ENCODE measurements at regions not wholly inside any gene's neighbourhood (a gene's known extent, or its start where the extent isn't known, plus 50 kb on each side); places are given as distances from the start of the nearest gene placed in this dataset.
"Not testable (repeated sequence)": the region's sequence is repeated elsewhere in the genome, so short reads cannot be mapped to it uniquely, and the experiment has no call there.

DNA sequence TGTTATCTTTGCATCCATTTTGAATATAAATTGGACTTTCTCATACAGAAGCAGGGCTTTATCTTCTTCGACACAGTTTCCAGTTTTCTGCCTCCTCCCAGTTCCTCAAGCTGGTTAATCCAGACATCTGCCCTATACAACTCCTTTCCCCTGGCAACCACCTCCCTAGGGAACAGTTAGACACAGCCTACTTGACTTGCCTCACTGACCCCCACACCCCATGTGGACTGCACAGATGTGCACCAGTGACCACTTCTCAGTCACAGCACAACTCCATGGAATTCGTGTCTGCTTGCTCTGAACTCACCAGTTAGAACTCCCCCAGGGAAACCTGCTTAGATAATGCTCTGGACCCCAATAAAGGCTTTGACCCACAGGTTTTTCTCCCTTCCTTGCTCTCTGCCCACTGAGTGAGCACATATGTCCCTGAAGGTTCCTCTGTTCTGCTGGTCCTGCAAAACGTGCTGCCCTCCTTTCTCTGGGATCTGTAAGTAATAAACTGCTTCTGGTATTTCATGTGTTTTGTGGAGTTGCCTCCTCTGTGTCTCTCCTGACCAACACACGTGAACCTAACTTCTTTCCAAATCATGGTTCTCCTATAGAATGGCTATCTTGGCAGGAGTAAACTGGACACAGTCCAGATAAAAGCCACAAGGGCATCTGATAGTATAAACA, 351.2 kb downstream of the CD83 start:
- no peak for DNase-seq

GRCh38 chr6:14470101-14470500, 352.5 kb downstream of the CD83 start:
- no peak for DNase-seq

- DNase-seq: no peak
Observed at GRCh38 chr6:14470671-14471070, 353.1 kb downstream of the CD83 start.

GRCh38 chr6:14472255-14472985, 354.8 kb downstream of the CD83 start:
- no peak for DNase-seq

DNA sequence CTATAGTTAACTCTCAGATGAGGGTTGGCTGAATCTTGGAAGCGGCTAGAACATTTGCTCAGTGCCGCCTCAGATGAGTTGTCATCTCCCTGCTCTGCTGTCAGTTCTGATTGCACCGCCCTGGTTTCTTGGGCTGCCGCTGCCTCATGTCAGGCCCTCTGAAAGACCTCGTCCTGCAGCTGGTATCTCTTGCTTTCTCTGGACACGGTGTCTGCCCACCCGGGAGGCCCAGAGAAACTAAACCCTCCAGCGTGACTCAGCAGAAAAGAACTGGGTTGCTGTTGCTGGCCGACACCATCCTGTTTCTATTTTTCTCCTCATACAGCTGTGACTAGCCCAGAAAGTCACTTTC, 355.4 kb downstream of the CD83 start:
- DNase-seq: no peak

- DNase-seq: no peak
Observed at GRCh38 chr6:14474816-14475215, 357.2 kb downstream of the CD83 start.

- no peak for DNase-seq
Observed at GRCh38 chr6:14475306-14475705, 357.7 kb downstream of the CD83 start.

DNA sequence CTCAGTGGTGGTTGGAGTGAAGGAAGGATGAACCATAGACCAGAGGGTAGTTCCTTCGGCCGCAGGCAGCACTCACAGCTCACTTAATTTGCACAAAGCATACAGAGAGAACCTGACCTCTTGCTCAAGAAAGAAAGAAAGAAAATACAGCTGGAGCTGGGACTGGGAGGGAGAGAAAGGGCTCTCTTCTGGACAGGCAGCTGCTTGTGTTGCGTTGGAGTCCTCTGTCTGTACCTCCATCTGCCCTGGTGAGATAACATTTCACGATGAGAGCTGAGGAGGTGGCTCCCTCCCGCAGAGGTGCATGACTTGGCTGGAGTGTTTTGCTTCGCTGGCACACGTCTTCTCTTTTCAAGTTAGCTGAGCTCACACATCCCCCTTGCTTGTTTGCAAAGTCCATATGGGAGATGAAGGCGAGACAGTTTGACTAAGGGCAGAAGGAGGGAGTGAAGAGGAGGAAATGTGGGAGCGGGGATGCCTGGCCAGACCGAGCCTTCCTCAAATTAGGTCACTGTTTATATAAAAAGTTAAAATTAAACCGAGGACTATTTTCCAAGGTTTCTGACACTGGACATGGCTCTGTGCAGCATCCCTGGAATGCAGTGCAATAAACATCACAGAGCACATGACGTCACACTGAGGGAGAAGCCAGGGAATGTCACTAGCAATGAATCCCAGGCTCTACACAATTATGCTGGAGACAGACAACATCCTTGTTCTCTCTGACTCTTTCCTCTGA, 359.4 kb downstream of the CD83 start:
- DNase-seq: no peak

DNA sequence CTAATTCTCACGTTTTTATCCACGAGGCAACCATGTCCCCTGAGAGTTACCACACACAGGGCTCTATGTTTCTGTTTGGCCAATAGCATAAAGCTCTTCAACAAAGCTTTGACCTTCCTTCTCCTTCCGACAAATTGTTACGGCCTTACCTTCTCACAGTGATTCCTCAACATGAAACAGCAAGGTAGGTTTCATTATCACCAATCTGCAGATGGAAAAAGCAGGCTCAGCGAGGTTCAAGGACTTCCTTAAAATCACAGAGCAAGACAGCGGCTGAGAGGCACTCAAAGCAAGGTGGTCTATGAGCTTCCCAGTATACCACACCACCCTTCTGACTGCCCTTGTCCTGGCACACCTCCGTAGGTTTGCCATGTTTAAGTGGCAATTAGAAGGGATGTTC, 360.0 kb downstream of the CD83 start:
- no peak for DNase-seq

DNA sequence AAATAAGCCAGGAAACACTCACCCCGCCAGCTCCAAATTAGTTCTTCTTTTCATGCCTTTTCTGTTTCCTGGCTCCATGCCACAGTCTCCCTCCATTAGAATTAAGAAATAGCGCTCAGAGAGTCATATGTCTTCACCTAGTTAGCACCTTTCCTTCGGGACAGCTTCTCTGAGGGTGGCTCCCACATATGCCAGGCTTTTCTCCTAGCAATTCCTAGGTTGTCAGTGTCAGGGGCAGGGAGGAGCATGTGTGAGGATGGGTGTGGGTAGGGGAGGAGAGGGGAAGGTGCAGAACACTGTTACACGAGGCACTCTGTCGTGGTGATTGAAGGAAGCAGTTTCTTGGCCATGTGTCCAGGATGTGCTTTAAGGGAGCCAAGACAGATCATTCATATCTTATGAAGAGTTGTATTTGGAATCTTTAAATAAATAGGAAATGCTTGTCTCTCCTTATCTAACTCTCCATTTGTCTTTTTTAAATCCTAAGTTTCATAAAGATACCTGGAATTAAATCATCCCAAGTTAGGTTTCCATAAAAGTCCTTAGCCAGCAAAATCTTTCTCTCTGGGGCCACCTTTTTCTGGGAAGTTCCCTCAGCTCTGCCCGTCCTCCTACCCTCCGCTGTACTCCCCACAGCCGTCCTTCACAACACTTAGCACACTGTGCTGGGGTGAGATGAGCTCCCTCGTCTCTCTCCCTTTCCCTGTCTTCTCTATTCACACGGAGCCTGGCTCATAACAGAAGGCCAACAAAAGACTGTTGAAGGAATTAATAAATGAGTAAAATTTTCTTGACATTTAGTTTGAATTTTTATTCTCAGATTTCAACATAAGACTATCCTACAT, 361.0 kb downstream of the CD83 start:
- DNase-seq: no peak

- not testable (repeated sequence) for DNase-seq
Observed at GRCh38 chr6:14481946-14482345, 364.4 kb downstream of the CD83 start.

DNA sequence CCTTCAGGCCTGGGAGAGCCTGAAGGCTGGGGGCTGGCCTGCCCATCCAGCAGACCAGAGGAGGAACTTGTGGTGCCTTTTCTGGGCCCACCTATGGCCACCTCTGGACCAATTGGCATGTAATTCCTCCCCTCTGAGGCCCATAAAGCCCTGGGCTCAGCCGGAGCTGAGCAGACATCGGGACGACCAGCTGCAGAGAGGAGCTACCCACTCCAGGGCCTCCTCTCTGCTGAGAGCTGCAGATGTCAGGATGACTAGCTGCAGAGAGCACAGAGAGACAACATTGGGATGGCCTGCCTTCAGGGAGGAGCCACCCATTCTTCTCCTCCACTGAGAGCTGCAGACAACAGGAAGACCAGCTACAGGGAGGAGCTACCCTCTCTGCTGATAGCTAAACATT, 370.1 kb downstream of the CD83 start:
- DNase-seq: no peak

DNA sequence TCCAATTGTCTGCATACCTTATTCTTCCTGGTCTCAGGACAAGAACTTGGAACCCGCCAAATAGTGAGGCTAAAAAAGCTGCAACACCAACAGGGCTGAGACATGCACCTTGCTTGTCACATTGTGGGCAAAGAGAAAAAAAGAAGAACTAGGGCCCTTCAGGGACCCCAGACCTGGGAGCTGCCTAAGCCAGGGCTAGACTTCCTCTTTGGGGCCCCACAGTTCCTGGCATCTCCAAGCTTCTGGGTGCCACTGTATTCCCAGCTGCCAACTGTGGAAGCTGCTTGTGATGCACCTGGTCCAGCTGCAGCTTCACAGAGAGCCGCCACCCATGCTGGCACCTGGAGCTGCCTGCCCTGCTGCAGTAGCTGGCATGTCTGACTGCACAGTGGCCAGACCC, 370.6 kb downstream of the CD83 start:
- no peak for DNase-seq

- no peak for DNase-seq
Observed at GRCh38 chr6:14489445-14489844, 371.9 kb downstream of the CD83 start.

DNA sequence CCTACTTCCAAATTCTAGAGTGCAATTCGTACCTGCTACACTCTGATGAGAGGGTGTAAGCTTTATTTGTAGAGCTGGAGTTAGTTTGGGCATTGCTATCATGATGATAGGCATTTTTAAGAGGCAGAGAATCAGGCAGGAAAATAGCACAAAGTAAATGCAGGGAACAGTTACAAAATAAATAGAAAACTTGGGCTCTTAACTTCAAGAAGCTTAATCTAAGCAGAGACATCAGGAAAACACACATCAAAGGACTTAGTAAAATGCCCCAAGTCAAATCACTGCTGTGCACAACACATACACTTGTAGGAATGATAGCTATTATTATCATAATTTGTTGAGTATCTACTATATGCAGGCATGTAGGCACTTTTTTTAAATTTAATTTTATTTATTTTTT, 381.2 kb downstream of the CD83 start:
- no peak for DNase-seq

DNA sequence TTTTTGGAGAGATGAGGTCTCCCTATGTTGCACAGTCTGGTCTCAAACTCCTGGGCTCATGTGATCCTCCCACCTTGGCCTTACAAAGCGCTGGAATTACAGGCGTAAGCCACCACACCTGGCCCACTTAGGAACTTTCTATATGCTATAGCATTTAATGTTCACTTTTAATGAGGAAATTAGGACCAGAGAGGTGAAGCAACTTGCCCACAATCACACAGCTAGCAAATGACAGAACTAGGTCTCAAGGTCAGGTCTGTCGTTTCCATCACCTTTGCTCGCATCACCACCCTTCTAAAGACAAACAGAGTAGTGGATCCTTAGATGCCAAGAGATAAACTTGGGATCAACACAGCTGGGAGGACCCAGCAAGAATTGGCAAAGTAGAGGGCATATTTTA, 381.7 kb downstream of the CD83 start:
- DNase-seq: no peak

DNA sequence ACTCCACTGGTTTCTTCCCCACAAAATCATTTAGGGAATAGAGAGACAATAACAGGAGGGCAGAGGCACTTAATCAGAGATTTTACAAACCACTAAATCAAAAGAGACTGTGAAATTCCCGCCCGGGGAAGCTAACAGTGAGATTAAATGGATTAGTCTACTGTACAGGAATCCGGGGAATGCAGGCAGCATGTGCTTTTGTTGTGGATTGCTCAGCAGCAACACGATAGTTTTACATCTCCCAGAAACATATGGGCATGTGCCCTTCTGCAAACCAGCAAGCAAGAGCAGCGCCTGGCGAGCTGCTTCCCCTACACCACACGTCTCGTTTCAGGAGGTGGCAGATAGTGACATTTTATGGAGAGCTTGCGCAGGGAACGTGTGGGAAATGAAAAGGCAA, 382.3 kb downstream of the CD83 start:
- no peak for DNase-seq

DNA sequence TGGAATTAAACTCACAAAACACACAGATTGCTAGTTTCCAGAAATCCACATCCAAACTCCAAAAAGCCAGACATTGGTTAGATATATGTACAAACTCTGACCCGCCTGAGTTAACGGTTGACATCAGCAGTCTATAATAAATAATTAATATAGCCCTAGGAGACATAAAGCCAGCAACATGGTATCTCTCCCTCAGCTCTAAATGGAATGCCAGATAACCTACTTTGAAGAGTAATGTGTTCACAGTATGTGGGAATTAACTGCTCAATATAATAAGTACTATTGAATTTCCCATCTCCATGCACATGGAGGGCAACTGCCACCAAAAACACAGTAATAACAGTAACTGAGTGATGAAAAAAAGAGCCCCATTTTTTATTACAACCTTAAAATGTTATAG, 383.2 kb downstream of the CD83 start:
- no peak for DNase-seq

DNA sequence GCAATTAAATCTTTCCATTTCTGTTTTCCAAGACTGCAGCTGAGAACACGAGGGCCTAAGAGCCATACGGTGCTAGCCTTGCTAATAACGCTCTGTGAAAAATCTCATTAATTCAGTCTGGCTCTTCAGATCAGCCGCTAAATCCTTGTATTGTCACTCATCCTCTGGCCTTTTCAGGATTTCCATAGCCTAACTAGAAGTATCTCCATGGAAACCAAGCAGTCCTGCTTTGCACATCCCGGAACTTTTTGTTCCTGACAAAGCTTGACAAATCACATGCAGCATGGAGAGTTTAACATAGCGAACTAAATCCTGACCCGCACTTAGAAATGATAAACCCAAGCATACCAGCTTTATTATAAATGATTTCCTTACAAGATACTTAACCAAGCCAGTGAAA, 383.7 kb downstream of the CD83 start:
- no peak for DNase-seq

- no peak for DNase-seq
Observed at GRCh38 chr6:14501914-14502313, 384.3 kb downstream of the CD83 start.

DNA sequence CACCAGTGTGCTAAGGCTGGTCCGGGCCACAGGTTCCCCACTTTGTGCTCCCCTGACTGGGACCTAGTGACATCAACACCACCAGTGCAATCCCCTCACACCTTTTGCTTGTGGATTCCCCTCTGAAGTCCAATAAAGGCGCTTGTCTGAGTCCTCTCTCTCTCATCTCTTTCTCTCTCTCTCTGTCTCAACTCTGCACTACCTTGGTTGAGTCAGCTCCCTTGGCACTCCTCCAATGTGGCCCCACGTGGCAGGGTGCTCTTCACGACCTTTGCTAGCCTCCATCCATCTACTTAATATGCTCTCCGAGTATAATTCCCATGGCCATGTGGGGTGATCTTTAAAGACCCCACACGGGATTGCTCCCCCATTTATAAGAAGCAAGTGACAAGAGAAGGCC, 385.0 kb downstream of the CD83 start:
- DNase-seq: peak in 1 of 2 experiments; percentile 35

GRCh38 chr6:14505401-14505800, 387.8 kb downstream of the CD83 start:
- DNase-seq: no peak

DNA sequence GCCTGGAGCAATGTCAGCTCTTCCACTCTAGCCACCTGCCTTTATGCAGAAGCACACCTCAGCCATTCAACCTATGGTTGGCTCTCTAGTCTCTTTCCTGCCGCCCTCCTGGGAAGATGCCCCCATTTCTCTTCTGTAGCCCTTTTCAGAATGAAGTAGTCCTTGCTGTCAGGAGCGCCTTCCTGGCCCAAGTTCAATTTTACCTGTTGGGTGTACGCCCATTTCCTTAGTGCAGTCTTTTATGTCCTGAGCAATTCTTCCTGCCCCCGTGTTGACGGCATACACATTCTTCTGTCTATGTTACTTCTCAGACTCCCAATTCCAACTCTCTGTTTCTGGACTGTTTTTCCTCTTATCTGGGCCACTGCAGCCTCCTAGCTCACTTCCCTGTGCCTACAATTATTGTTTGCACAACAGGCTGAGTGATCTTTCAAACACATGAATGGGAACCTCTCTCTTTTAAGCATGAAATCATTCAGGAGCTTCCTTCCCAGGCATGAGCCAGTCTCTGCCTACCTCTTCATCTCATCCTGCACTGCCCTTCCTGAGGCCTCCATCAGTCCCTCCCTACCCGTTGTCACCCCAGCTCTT, 389.2 kb downstream of the CD83 start:
- no peak for DNase-seq

Measured in activated T-cell treated with anti-CD3 and anti-CD28 coated beads, Interleukin-2, amount 50 U/mL, for 48 hours (primary cell).